HEK293 (cell line): ENCODE measurements at regions not wholly inside any gene's neighbourhood (a gene's known extent, or its start where the extent isn't known, plus 50 kb on each side); places are given as distances from the start of the nearest gene placed in this dataset.

Experiments
- CTCF ChIA-PET: fragments of 350-600 bp; formaldehyde crosslinking; extraction: SDS; loops from one replicate; lab custom pipeline; 2021; ENCODE audit warnings: antibody characterized with exemption; lab: Yijun Ruan, JAX
- POLR2A ChIA-PET: fragments of 300-600 bp; formaldehyde crosslinking; extraction: SDS; loops from one replicate; lab custom pipeline; 2020; ENCODE audit warnings: antibody characterized with exemption, inconsistent platforms; lab: Yijun Ruan, JAX
- H3K27ac ChIP-seq: fragments of 200-500 bp; sonication (Bioruptor generic); 2 replicates; pipeline ENCODE4 v1.5.1; 2014; ENCODE audit warnings: low read depth, low read length, control low read depth, inconsistent platforms; ENCODE audit errors: extremely low read depth
- H3K36me3 ChIP-seq, 2 experiments: fragments of 200-500 bp in 1 of 2; sonication (Bioruptor generic) in 1 of 2; 1 replicate in 1 of 2; 2 replicates in 1 of 2; pipeline ENCODE4 v1.5.1; 2014 to 2017; ENCODE audit warnings: inconsistent platforms in 2 of 2, low read length in 2 of 2; ENCODE audit not compliant: control insufficient read depth in 2 of 2, insufficient read depth in 1 of 2
- H3K4me1 ChIP-seq: fragments of 200-500 bp; sonication (Bioruptor generic); 2 replicates; pipeline ENCODE4 v1.5.1; 2014; ENCODE audit warnings: mild to moderate bottlenecking, low read length, inconsistent platforms; ENCODE audit not compliant: control insufficient read depth, insufficient read depth
- H3K4me3 ChIP-seq: 2 replicates; pipeline ENCODE4 v1.5.1; 2011; ENCODE audit warnings: low read depth, mild to moderate bottlenecking, control low read depth, low read length, moderate library complexity
- H3K9me3 ChIP-seq: fragments of 200-500 bp; sonication (Bioruptor generic); 2 replicates; pipeline ENCODE4 v1.5.1; 2014; ENCODE audit warnings: low read depth, low read length, inconsistent platforms; ENCODE audit not compliant: control insufficient read depth, insufficient read depth
- HOXD13 ChIP-seq: sonication (generic); formaldehyde crosslinking; IDR thresholded peaks from 2 replicates; pipeline ENCODE4 v1.8.0; 2022; ENCODE audit warnings: missing genetic modification reagents, borderline replicate concordance
- MYNN ChIP-seq: fragments of 450-650 bp; formaldehyde crosslinking; IDR thresholded peaks from 2 replicates; pipeline ENCODE4 v1.5.1; 2016; ENCODE audit warnings: missing biosample characterization, missing genetic modification characterization, borderline replicate concordance
- MZF1 ChIP-seq: fragments of 450-650 bp; formaldehyde crosslinking; IDR thresholded peaks from 2 replicates; pipeline ENCODE4 v1.5.1; 2017; ENCODE audit warnings: missing biosample characterization, missing genetic modification characterization, borderline replicate concordance
- OVOL3 ChIP-seq: fragments of 450-650 bp; formaldehyde crosslinking; IDR thresholded peaks from 2 replicates; pipeline ENCODE4 v1.5.1; 2016; ENCODE audit warnings: missing biosample characterization, missing genetic modification characterization
- RBAK ChIP-seq: fragments of 450-650 bp; formaldehyde crosslinking; IDR thresholded peaks from 2 replicates; pipeline ENCODE4 v1.5.1; 2016; ENCODE audit warnings: missing biosample characterization, missing genetic modification characterization
- SETDB1 ChIP-seq: IDR thresholded peaks from one replicate; pipeline ENCODE4 v1.6.1; 2017; ENCODE audit warnings: mild to moderate bottlenecking, low read length, moderate library complexity, mixed read lengths; ENCODE audit not compliant: insufficient read length
- ZFP37 ChIP-seq: fragments of 450-650 bp; formaldehyde crosslinking; IDR thresholded peaks from 2 replicates; pipeline ENCODE4 v1.5.1; 2016; ENCODE audit warnings: missing biosample characterization, missing genetic modification characterization
- ZNF121 ChIP-seq: fragments of 450-650 bp; formaldehyde crosslinking; IDR thresholded peaks from 2 replicates; pipeline ENCODE4 v1.5.1; 2016; ENCODE audit warnings: missing biosample characterization, missing genetic modification characterization
- ZNF140 ChIP-seq: fragments of 450-650 bp; formaldehyde crosslinking; IDR thresholded peaks from 2 replicates; pipeline ENCODE4 v1.5.1; 2016; ENCODE audit warnings: missing biosample characterization, missing genetic modification characterization
- ZNF174 ChIP-seq: fragments of 450-650 bp; formaldehyde crosslinking; IDR thresholded peaks from 2 replicates; pipeline ENCODE4 v1.5.0; 2017; ENCODE audit warnings: missing biosample characterization, mild to moderate bottlenecking, missing genetic modification characterization
- ZNF19 ChIP-seq: fragments of 450-650 bp; formaldehyde crosslinking; IDR thresholded peaks from 2 replicates; pipeline ENCODE4; 2016; ENCODE audit warnings: missing biosample characterization, missing genetic modification characterization, low read depth
- ZNF214 ChIP-seq: fragments of 450-650 bp; formaldehyde crosslinking; IDR thresholded peaks from 2 replicates; pipeline ENCODE4 v1.5.1; 2017; ENCODE audit warnings: missing biosample characterization, mild to moderate bottlenecking, missing genetic modification characterization, borderline replicate concordance
- ZNF274 ChIP-seq, 2 experiments: fragments of 200-500 bp in 1 of 2; fragments of 450-650 bp in 1 of 2; sonication (Bioruptor generic) in 1 of 2; formaldehyde crosslinking in 1 of 2; IDR thresholded peaks; 2 replicates each; pipeline versions ENCODE4 v1.5.1 to v1.6.1; 2014 to 2016; ENCODE audit warnings: borderline replicate concordance in 1 of 2, inconsistent platforms in 1 of 2, low read length in 1 of 2, missing biosample characterization in 1 of 2, missing genetic modification characterization in 1 of 2
- ZNF335 ChIP-seq: fragments of 450-650 bp; formaldehyde crosslinking; conservative IDR thresholded peaks from 2 replicates; pipeline ENCODE4 v1.5.1; 2016; ENCODE audit warnings: missing biosample characterization, missing genetic modification characterization
- ZNF354C ChIP-seq: fragments of 450-650 bp; formaldehyde crosslinking; IDR thresholded peaks from 2 replicates; pipeline ENCODE4 v1.5.1; 2016; ENCODE audit warnings: missing biosample characterization, missing genetic modification characterization, low read depth, borderline replicate concordance
- ZNF48 ChIP-seq: fragments of 450-650 bp; formaldehyde crosslinking; IDR thresholded peaks from 2 replicates; pipeline ENCODE4 v1.5.1; 2016; ENCODE audit warnings: missing biosample characterization, missing genetic modification characterization
- ZNF621 ChIP-seq: fragments of 450-650 bp; formaldehyde crosslinking; IDR thresholded peaks from 2 replicates; pipeline ENCODE4 v1.5.1; 2017; ENCODE audit warnings: missing biosample characterization, missing genetic modification characterization
- ZNF623 ChIP-seq: fragments of 450-650 bp; formaldehyde crosslinking; IDR thresholded peaks from 2 replicates; pipeline ENCODE4 v1.5.1; 2016; ENCODE audit warnings: missing biosample characterization, missing genetic modification characterization
- ZNF654 ChIP-seq: fragments of 450-650 bp; formaldehyde crosslinking; IDR thresholded peaks from 2 replicates; pipeline ENCODE4 v1.5.1; 2016; ENCODE audit warnings: low read depth, missing biosample characterization, missing genetic modification characterization
- ZNF660 ChIP-seq: fragments of 450-650 bp; IDR thresholded peaks from 2 replicates; pipeline ENCODE4 v1.5.1; 2018; ENCODE audit warnings: missing biosample characterization, mild to moderate bottlenecking, missing genetic modification characterization
- ZNF701 ChIP-seq: fragments of 450-650 bp; formaldehyde crosslinking; IDR thresholded peaks from 2 replicates; pipeline ENCODE4 v1.5.1; 2016; ENCODE audit warnings: missing biosample characterization, missing genetic modification characterization
- ZNF76 ChIP-seq: fragments of 450-650 bp; formaldehyde crosslinking; IDR thresholded peaks from 2 replicates; pipeline ENCODE4; 2016; ENCODE audit warnings: low read depth, missing biosample characterization, missing genetic modification characterization, borderline replicate concordance
- TF ChIP-seq, protein P1 (sequence below): fragments of 450-650 bp; formaldehyde crosslinking; IDR thresholded peaks from 2 replicates; pipeline ENCODE4 v1.5.1; 2016; ENCODE audit warnings: missing biosample characterization, missing genetic modification characterization
- TF ChIP-seq, protein P2 (sequence below): fragments of 450-650 bp; formaldehyde crosslinking; IDR thresholded peaks from 2 replicates; pipeline ENCODE4 v1.5.1; 2016; ENCODE audit warnings: missing biosample characterization, missing genetic modification characterization

DNA sequence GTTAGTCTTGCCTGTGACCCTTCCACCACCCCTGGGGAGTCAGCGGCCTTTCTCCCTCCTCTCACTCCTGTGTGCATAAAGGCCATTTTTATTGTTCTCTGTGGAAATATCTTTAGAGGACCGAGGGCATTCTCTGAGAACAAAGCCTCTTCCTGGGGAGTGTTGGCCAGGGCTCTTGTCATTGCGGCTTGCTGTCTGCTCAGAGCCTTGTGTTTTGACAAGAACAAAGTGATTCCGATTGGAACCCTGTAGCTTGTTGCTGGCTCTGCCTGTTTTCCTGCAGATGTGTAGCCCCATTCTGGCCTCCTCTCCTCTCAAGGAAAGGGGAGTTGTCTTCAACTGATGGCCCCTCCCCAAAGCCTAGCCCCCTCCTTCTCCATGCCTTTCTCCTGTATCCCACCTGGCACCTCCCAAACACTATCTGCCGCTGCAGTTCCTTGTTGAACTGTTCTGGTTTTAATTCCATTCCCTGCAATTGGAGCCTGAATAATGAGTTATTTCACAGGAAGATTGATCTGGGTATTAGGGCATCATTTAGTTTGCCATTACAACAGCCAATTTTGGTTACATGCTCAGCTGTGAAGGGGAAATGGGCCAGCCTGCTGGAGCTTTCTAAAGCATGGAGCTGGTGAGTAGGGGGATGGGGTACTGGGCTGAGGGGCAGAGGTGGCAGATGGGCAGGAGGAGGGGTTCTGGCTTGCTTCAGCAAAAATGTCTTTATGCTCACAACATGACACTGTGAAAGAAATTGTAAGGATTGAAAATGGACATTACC lies 252.5 kb downstream of the LRFN2 start:
- POLR2A ChIA-PET, result no interaction called here
- TF ChIP-seq ZNF621 (no peak), OVOL3 (no peak), ZNF660 (tag by site-specific recombination) (no peak), ZNF19 (tag by site-specific recombination) (no peak), ZNF76 (tag by site-specific recombination) (no peak), ZNF214 (no peak), ZNF654 (tag by site-specific recombination) (no peak), ZNF48 (tag by site-specific recombination) (no peak), RBAK (tag by site-specific recombination) (no peak)
- H3K9me3 ChIP-seq, result no peaks in the 10 kb centered on the region
- no peak overlapping the region for H3K27ac ChIP-seq
- no peaks in the 10 kb centered on the region for H3K4me1 ChIP-seq
- CTCF ChIA-PET, result interaction anchor here (0.6 to 1.0 kb wide), 3 partner anchors 201 to 352 kb away, joined by 3 read pairs; no protein-coding TSS in a partner anchor
- no peaks in the 10 kb centered on the region for H3K36me3 ChIP-seq
- no peak overlapping the region for H3K4me3 ChIP-seq

GRCh38 chr6:40331545-40331944 lies 255.6 kb downstream of the LRFN2 start:
- TF ChIP-seq ZFP37 (no peak), ZNF701 (tag by site-specific recombination) (no peak), HOXD13 (no peak), ZNF354C (tag by site-specific recombination) (no peak), ZNF335 (no peak), ZNF623 (tag by site-specific recombination) (no peak), ZNF121 (no peak), ZNF274 (IDR thresholded peaks at IDR 0.05; ENCODE audit: low read length) (no peak), ZNF274 (tag by site-specific recombination; IDR thresholded peaks at IDR 0.05; ENCODE audit: borderline replicate concordance) (no peak), ZNF140 (no peak), ZNF174 (tag by site-specific recombination) (no peak)
- TF ChIP-seq, all 188 proteins: peak for 0
- CTCF ChIA-PET, result no interaction called here
- Histone ChIP-seq H3K36me3 (no peaks in the 10 kb centered on the region), H3K9me3 (no peaks in the 10 kb centered on the region), H3K4me3 (no peak overlapping the region), H3K4me1 (no peaks in the 10 kb centered on the region), H3K27ac (no peak overlapping the region)
- POLR2A ChIA-PET, result no interaction called here

- ChIA-PET CTCF (interaction anchor here (0.5 to 3.6 kb wide), 8 partner anchors 12 to 887 kb away, joined by 3 to 26 read pairs (median 4); no protein-coding TSS in a partner anchor), POLR2A (no interaction called here)
- Histone ChIP-seq H3K4me1 (no peaks in the 10 kb centered on the region), H3K27ac (no peak overlapping the region), H3K36me3 (no peaks in the 10 kb centered on the region), H3K4me3 (no peak overlapping the region), H3K9me3 (no peaks in the 10 kb centered on the region)
- TF ChIP-seq SETDB1 (no peak), ZNF76 (tag by site-specific recombination) (no peak), MYNN (no peak), MZF1 (tag by site-specific recombination) (no peak)
- TF ChIP-seq, protein P1, sequence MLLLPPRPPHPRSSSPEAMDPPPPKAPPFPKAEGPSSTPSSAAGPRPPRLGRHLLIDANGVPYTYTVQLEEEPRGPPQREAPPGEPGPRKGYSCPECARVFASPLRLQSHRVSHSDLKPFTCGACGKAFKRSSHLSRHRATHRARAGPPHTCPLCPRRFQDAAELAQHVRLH (tag by site-specific recombination), result no peak
- TF ChIP-seq, protein P2, sequence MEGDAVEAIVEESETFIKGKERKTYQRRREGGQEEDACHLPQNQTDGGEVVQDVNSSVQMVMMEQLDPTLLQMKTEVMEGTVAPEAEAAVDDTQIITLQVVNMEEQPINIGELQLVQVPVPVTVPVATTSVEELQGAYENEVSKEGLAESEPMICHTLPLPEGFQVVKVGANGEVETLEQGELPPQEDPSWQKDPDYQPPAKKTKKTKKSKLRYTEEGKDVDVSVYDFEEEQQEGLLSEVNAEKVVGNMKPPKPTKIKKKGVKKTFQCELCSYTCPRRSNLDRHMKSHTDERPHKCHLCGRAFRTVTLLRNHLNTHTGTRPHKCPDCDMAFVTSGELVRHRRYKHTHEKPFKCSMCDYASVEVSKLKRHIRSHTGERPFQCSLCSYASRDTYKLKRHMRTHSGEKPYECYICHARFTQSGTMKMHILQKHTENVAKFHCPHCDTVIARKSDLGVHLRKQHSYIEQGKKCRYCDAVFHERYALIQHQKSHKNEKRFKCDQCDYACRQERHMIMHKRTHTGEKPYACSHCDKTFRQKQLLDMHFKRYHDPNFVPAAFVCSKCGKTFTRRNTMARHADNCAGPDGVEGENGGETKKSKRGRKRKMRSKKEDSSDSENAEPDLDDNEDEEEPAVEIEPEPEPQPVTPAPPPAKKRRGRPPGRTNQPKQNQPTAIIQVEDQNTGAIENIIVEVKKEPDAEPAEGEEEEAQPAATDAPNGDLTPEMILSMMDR (tag by site-specific recombination), result no peak
These were observed 256.9 kb downstream of the LRFN2 start for GRCh38 chr6:40330301-40330721.
